GM19467 (cell line): ENCODE measurements at regions not wholly inside any gene's neighbourhood (a gene's known extent, or its start where the extent isn't known, plus 50 kb on each side); places are given as distances from the start of the nearest gene placed in this dataset.

ENCODE experiments used
- ATAC-seq: cut with Tn5 transposase; IDR thresholded peaks from one replicate; pipeline ENCODE4 v1.9.1; 2021; ENCODE audit warnings: mild to moderate bottlenecking, moderate library complexity; ENCODE audit not compliant: unreplicated experiment

- no peak for ATAC-seq
Observed at GRCh38 chr9:117549444-117549843, 134.6 kb upstream of the ASTN2 start.

DNA sequence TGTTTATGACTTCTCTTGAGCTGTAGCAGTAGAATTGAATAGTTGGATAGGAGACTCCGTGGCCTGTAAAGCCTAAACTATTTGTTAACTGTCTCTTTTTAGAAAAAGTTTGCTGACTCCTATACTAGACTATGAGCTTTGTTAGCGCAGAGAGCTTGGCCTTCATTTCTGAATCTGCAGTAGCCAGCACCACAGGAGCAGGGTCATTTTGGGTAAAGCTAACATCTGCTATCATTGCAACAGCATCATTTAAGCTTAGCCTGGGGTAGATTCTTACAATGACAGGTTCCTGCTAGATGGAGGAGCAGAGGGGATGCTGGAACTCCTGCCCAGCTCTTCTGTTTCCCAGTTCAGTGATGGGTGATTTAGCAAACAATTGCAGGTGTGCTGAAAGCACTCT is 133.7 kb upstream of the ASTN2 start:
- ATAC-seq = no peak

- no peak for ATAC-seq
Observed at GRCh38 chr9:117547904-117548303, 133.0 kb upstream of the ASTN2 start.

DNA sequence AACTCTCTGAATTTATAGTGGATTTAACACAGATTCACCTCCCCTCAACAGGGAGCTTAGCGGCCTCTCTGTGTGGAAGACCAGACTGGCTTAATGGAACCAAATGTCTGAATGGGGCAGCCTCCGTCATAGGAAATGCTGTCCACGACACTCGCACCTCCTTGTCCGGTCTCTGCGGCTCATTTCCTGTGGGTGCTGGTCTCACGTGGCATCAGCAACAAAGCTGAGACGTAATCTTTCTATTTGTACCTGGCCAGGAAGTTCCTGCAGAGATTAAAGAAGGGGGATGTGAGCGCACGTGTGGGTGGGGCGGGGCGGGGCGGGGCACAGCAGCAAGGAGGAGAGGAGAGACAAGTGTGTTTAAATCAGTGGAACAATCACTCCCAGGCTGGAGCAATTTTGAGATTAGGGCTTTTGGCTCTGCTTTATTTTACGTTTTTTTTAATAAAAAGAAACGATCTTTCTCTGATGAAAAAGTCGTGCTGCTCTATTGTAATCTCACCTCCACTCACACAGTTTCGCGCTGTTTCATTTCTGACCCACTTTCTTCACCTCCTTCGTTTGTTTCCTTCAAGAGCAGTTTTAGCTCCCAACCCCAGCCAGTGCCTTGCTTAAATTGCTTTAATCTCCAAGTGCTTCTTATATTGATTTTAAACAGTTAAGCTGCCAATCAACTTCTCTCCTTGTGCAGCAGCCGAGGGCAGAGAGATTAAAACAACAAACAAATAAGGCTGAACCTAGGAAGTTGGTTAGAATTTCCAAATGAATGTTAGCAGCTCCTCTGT is 132.2 kb upstream of the ASTN2 start:
- ATAC-seq = no peak

- no peak for ATAC-seq
Observed at GRCh38 chr9:117545846-117546245, 131.0 kb upstream of the ASTN2 start.

- ATAC-seq = no peak
Observed at GRCh38 chr9:117543089-117543488, 128.2 kb upstream of the ASTN2 start.

- no peak for ATAC-seq
Observed at GRCh38 chr9:117542021-117542420, 127.2 kb upstream of the ASTN2 start.

- no peak for ATAC-seq
Observed at GRCh38 chr9:117541181-117541580, 126.3 kb upstream of the ASTN2 start.

- no peak for ATAC-seq
Observed at GRCh38 chr9:117535973-117536372, 121.1 kb upstream of the ASTN2 start.

DNA sequence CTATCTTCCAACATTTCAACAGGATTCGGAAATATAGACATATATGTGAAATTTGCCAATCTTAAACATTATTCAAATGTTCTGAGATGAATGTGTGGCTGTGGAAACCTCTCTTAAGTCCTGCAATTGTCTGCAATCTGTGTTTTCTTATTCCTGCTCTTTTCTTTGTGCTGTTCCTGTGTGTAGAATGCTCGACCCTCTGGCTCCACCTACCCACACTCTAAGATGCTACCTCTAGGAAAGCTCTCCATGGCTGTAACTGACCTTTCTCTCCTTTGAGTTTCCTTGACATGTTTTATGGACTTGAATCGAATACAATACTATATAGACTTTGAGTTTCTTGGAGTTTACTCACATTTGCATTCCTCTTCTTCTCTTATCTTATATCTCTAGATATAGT is 120.6 kb upstream of the ASTN2 start:
- no peak for ATAC-seq

GRCh38 chr9:117528225-117528624 is 113.4 kb upstream of the ASTN2 start:
- ATAC-seq = no peak

DNA sequence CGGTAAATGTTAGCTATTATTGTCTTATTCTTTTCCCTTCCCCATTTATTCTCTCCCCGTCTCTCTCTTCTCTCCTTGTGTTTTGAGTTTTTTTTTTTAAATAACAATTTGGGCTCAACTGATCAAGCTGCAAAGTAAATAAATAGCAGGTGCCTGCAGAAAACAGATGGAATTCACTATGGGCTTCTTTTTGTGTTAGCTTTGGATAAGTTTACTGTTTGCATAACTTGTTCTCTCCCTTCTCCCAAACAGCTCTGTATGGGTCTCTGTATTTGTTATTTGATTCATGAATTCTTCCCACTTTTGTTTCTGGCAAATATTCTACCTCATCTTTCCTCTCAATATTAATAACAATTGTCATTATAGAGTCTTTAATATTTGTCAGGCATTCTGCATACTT is 111.8 kb upstream of the ASTN2 start:
- ATAC-seq = no peak

- ATAC-seq = no peak
Observed at GRCh38 chr9:117523531-117524153, 108.8 kb upstream of the ASTN2 start.

GRCh38 chr9:117521293-117521692 is 106.4 kb upstream of the ASTN2 start:
- no peak for ATAC-seq

GRCh38 chr9:117516676-117517632 is 102.1 kb upstream of the ASTN2 start:
- no peak for ATAC-seq

DNA sequence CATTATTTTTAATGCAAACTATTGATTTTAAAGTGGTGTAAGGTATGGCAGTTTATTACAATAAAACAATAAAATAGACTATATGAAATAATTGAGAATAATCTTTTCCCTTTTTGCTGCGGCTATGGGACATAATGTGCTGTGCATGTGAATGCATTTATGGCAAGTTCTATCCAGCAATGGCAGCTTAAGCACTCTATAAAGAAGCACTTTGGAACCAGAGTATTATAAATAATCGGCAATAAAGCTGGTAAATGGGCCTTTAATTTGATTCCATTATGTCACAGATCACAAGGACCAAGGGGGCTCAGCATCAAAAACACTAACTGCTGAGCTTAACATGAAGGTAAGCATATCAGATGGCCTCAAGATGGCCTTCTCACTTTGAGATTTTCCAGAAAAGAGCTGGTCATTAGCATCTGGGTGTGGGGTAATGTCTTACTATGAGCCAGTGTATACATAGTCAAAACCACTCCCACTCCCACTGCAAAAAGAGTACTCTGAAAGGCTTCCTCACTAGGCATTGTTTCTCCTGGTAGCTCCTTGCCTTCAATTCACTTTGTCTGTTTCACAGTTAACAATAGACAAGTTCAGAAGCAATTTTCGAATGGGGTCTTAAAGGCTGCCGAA is 97.1 kb upstream of the ASTN2 start:
- no peak for ATAC-seq

DNA sequence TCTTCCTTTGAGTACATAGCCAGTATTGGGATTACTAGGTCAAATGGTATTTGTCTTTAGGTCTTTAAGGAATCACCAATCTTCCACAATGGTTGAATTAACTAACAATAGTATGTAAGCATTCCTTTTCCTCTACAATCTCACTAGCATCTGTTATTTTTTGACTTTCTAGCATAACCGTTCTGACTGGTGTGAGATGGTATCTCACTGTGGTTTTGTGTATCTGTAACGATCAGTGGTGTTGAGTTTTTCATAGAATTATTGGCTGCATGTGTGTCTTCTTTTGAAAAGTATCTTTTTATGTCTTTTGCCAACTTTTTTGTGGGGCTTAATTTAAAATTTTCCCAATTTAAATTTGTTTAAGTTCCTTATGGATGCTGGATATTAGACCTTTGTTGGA is 81.5 kb upstream of the ASTN2 start:
- ATAC-seq = no peak

DNA sequence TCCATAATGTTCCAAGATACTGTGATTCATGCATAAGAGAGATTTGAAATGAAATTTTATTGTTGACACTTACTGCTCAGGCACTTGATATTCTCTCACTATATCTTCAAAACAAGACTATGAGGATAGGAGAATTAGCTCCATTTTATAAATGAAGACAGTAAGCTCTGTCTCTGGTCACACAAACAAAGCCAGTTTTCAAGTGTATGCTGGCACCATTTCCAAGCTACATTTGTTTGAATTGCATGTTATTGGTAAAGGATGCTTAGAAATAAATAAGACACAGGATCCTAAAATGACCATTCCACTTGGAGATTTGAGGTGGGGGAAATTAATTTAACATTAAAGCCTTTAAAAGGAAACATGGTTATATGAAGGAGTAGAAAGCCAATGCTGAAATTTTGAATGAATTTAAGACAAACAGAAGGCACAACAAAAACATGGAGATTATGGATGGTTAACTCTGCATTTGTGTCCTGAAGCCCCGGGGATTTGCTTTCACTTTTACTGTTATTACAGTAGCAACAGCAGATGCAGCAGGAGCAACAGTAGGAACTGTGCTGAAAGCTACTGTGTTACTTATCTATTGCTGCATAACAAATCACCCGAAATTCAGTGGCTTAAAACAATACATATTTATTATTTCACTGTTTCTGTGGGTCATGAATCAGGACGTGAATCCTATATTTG is 79.7 kb upstream of the ASTN2 start:
- no peak for ATAC-seq

DNA sequence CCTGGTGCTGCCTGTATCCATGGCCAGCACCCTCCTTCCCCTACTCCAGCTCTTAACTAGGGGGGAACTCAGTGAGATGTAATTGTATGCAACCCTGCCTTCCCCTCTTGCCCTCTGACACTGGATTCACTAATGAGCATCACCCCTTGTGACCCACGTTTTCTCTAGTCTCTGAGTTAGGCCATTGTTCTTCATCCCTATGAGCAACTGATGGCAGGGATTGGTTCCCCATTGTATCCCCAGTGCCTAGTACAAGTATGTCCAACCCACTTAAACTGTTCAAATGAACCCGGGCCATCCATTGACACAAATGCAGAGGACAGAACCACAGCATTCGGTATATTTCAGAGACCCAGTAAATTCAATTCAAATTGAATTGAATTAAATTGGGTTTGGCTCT is 77.6 kb upstream of the ASTN2 start:
- no peak for ATAC-seq

- no peak for ATAC-seq
Observed at GRCh38 chr9:117491491-117491890, 76.6 kb upstream of the ASTN2 start.

DNA sequence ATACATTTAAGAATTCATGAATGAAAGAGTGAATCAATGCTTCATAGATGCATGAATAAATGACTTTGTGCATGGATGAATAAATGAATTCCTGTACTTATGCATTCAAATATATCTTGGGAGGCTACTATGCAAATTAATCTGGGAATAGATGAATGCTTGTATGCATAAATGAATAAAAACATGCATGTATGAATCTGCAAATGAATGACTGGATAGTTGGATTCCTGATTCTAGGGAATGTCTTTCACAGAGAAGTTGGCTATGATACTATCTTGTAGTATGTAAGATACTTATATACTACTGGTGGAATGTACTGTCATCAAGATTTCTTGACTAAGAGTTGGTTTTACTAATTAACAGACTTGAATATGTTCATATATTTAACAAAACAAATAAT is 75.3 kb upstream of the ASTN2 start:
- ATAC-seq = no peak
